Lung (tissue), 11 donors: ENCODE measurements at regions not wholly inside any gene's neighbourhood (a gene's known extent, or its start where the extent isn't known, plus 50 kb on each side); places are given as distances from the start of the nearest gene placed in this dataset.

ENCODE experiments used
- ATAC-seq: fragments of 200-7000 bp; cut with Tn5 transposase; one replicate; pipeline ENCODE4 v1.9.1; 2020; ENCODE audit warnings: moderate number of reproducible peaks; ENCODE audit not compliant: insufficient read depth, low FRiP score
- DNase-seq, 3 donors: peaks; one replicate each; pipeline ENCODE4 v3.0.0-alpha.2; 2013 to 2017
- H3K27ac ChIP-seq, 2 donors: one replicate each; pipeline ENCODE4 v1.5.1; 2013; ENCODE audit warnings: mild to moderate bottlenecking in 2 of 2, moderate library complexity in 2 of 2, control low read depth in 1 of 2, inconsistent platforms in 1 of 2, low read depth in 1 of 2, low read length in 1 of 2
- H3K27me3 ChIP-seq, 3 donors: one replicate each; pipeline ENCODE4 v1.5.1; 2013; ENCODE audit warnings: low read length in 2 of 3; ENCODE audit not compliant: control insufficient read depth in 3 of 3, insufficient read depth in 3 of 3
- H3K36me3 ChIP-seq, 4 donors: one replicate each; pipeline ENCODE4 v1.5.1; 2013; ENCODE audit warnings: low read length in 4 of 4, mild to moderate bottlenecking in 1 of 4, moderate library complexity in 1 of 4; ENCODE audit not compliant: control insufficient read depth in 4 of 4, insufficient read depth in 4 of 4
- H3K4me1 ChIP-seq, 5 donors: one replicate each; pipeline ENCODE4 v1.5.1; 2013; ENCODE audit warnings: low read length in 5 of 5, mild to moderate bottlenecking in 2 of 5, moderate library complexity in 1 of 5; ENCODE audit not compliant: control insufficient read depth in 5 of 5, insufficient read depth in 5 of 5
- H3K4me3 ChIP-seq: one replicate; pipeline ENCODE4 v1.5.1; 2013; ENCODE audit warnings: mild to moderate bottlenecking, control low read depth, moderate library complexity
- H3K9ac ChIP-seq, 2 donors: one replicate each; pipeline ENCODE4 v1.5.1; 2013; ENCODE audit warnings: low read length in 2 of 2, control low read depth in 1 of 2; ENCODE audit not compliant: insufficient read depth in 1 of 2
- H3K9me3 ChIP-seq, 4 donors: one replicate each; pipeline ENCODE4 v1.5.1; 2013; ENCODE audit warnings: low read length in 3 of 4, mild to moderate bottlenecking in 1 of 4, moderate library complexity in 1 of 4; ENCODE audit not compliant: control insufficient read depth in 4 of 4, insufficient read depth in 3 of 4
- WGBS, 2 donors: extraction: QIAGEN DNeasy Blood & Tissue Kit; methylation state at CpG; one replicate each; pipeline ENCODE4 v1.1.7; 2013; 5-methylcytosine and 5-hydroxymethylcytosine counted together
- TF ChIP-seq, protein P1 (sequence below): IDR thresholded peaks from 2 replicates; pipeline ENCODE4 v1.5.1; 2012; ENCODE audit warnings: mild to moderate bottlenecking; ENCODE audit errors: control extremely low read depth, extremely low read depth
- donor health status: control.
- donor health status: control.
- donor health status: Bipolar disorder and iron deficiency.
- donor health status: healthy.
- donor health status: DM: yes; HTN: yes; CAD: no.

- TF ChIP-seq, protein P1, sequence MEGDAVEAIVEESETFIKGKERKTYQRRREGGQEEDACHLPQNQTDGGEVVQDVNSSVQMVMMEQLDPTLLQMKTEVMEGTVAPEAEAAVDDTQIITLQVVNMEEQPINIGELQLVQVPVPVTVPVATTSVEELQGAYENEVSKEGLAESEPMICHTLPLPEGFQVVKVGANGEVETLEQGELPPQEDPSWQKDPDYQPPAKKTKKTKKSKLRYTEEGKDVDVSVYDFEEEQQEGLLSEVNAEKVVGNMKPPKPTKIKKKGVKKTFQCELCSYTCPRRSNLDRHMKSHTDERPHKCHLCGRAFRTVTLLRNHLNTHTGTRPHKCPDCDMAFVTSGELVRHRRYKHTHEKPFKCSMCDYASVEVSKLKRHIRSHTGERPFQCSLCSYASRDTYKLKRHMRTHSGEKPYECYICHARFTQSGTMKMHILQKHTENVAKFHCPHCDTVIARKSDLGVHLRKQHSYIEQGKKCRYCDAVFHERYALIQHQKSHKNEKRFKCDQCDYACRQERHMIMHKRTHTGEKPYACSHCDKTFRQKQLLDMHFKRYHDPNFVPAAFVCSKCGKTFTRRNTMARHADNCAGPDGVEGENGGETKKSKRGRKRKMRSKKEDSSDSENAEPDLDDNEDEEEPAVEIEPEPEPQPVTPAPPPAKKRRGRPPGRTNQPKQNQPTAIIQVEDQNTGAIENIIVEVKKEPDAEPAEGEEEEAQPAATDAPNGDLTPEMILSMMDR, result no peak
- Histone ChIP-seq H3K27me3 (peaks cover 0 to 70% (median 58%) of the 10 kb centered on the region in 3 donors), H3K27ac (no peak overlapping the region), H3K36me3 (no peaks in the 10 kb centered on the region), H3K4me3 (no peak overlapping the region), H3K9ac (no peak overlapping the region), H3K9me3 (peaks cover 0 to 16% (median 0%) of the 10 kb centered on the region in 4 donors), H3K4me1 (peaks cover 0 to 15% (median 4%) of the 10 kb centered on the region in 5 donors)
- no peak for DNase-seq
- 75 to 76% methylated on average over 23 to 24 of the region's 24 CpGs for WGBS, 2 donors
- ATAC-seq, result no peak
Measured at GRCh38 chr5:176740702-176741496, 69.5 kb upstream of the UNC5A start.

GRCh38 chr5:176741561-176742211, 68.7 kb upstream of the UNC5A start:
- WGBS, 2 donors, result 66 to 69% methylated on average over 11 of the region's 11 CpGs

GRCh38 chr5:176742246-176743105, 67.9 kb upstream of the UNC5A start:
- Histone ChIP-seq H3K4me1 (peaks cover 0 to 15% (median 4%) of the 10 kb centered on the region in 5 donors), H3K27ac (no peak overlapping the region), H3K9ac (no peak overlapping the region), H3K27me3 (peaks cover 0 to 75% (median 61%) of the 10 kb centered on the region in 3 donors), H3K36me3 (no peaks in the 10 kb centered on the region), H3K4me3 (no peak overlapping the region), H3K9me3 (peaks cover 0 to 15% (median 0%) of the 10 kb centered on the region in 4 donors)
- WGBS, 2 donors, result 42% methylated on average over 10 of the region's 10 CpGs
- ATAC-seq (no peak), DNase-seq (no peak)
- TF ChIP-seq, protein P1, result no peak

More at GRCh38 chr5:176741561-176742211, 68.7 kb upstream of the UNC5A start:
- Histone ChIP-seq H3K36me3 (no peaks in the 10 kb centered on the region), H3K9ac (no peak overlapping the region), H3K4me1 (peaks cover 0 to 15% (median 4%) of the 10 kb centered on the region in 5 donors), H3K9me3 (peaks cover 0 to 17% (median 0%) of the 10 kb centered on the region in 4 donors), H3K27ac (no peak overlapping the region), H3K4me3 (no peak overlapping the region), H3K27me3 (peaks cover 0 to 74% (median 63%) of the 10 kb centered on the region in 3 donors)
- DNase-seq, result no peak
- ATAC-seq, result no peak
- TF ChIP-seq, protein P1, result no peak
